ENCODE measurements at regions not wholly inside any gene's neighbourhood (a gene's known extent, or its start where the extent isn't known, plus 50 kb on each side); places are given as distances from the start of the nearest gene placed in this dataset.

- TF ChIP-seq, protein P1, sequence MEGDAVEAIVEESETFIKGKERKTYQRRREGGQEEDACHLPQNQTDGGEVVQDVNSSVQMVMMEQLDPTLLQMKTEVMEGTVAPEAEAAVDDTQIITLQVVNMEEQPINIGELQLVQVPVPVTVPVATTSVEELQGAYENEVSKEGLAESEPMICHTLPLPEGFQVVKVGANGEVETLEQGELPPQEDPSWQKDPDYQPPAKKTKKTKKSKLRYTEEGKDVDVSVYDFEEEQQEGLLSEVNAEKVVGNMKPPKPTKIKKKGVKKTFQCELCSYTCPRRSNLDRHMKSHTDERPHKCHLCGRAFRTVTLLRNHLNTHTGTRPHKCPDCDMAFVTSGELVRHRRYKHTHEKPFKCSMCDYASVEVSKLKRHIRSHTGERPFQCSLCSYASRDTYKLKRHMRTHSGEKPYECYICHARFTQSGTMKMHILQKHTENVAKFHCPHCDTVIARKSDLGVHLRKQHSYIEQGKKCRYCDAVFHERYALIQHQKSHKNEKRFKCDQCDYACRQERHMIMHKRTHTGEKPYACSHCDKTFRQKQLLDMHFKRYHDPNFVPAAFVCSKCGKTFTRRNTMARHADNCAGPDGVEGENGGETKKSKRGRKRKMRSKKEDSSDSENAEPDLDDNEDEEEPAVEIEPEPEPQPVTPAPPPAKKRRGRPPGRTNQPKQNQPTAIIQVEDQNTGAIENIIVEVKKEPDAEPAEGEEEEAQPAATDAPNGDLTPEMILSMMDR (IDR thresholded peaks at IDR 0.05), result no peak
- TF ChIP-seq POLR2AphosphoS5 (IDR thresholded peaks at IDR 0.05), result no peak
These were observed 112.5 kb downstream of the ALX1 start for GRCh38 chr12:85392508-85392907.

Measured in sigmoid colon (tissue), 4 donors.